ENCODE measurements at regions not wholly inside any gene's neighbourhood (a gene's known extent, or its start where the extent isn't known, plus 50 kb on each side); places are given as distances from the start of the nearest gene placed in this dataset.
"Not testable (repeated sequence)": the region's sequence is repeated elsewhere in the genome, so short reads cannot be mapped to it uniquely, and the experiment has no call there.

DNA sequence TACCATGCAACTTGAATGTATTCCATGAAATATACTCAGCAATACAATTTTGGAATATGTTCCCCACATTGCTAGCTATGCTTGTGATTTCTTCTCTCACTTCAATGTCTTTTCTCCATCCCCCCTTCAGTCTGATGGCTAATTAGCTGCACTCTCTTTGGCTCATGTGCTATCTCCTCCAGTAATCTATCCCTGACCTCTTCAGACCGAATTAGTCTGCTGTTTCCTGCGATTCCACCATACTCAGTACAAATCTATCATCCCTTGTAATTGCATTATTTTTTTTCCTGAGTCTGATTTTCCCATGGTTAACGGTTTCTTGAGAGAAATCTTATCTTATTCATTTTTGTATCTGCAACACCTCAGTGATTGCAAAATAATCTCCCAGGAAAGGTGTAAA lies 360.7 kb upstream of the CDH10 start:
- FAIRE-seq = no peak

DNA sequence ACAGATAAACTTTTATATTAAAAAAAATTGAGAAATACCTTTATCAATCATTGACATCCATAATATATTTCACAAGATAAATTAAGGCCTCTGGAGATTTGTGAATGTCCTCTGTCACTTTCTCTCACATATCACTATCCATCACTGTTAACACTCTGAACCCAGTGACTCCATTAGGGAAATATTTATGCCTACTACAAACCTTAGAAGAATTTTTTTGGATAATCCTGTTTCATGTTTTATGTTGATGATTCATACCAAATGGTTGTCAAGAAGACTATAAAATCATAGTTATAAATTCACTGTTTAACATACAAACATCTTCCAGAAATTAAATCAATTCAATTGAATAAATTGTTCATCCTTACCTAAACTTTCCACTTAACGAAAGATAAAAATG lies 357.6 kb upstream of the CDH10 start:
- no peak for FAIRE-seq

DNA sequence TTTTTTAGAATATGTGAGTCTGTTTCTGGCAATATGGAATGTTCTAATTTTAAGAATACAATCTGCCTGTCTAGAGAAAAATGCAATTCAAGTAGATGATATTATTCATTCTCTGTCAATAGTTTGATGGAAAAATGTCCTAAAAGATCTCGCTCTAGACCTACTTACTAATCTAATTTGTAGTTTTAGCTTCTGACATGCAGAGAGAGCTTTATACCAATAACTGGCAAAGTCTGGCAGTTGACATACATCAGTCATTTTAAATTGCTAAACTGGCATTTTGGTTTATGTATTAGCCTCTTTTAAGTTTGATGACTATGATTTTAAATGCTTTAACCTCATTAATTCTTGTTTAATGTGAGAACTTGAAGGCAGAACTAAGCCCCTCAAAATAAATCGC lies 355.0 kb upstream of the CDH10 start:
- FAIRE-seq = no peak

DNA sequence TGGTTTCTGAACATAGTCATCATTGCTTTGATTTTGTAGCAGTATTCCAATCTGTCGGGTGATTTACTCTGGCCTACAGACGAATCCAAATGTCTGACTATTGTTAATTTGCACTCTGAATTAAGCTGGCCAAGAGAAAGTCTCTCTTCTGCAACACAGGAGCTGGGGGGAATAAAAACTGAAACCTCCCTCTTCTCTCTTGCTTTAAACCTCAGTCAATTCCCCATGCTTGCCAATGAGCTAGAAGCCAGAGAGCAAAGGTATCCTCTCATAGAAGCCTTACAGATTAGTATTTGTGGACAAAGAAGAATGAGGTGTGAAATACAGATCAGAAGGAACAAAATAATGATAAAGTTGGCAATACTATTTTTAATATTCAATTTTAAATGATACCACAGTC lies 353.9 kb upstream of the CDH10 start:
- no peak for FAIRE-seq

DNA sequence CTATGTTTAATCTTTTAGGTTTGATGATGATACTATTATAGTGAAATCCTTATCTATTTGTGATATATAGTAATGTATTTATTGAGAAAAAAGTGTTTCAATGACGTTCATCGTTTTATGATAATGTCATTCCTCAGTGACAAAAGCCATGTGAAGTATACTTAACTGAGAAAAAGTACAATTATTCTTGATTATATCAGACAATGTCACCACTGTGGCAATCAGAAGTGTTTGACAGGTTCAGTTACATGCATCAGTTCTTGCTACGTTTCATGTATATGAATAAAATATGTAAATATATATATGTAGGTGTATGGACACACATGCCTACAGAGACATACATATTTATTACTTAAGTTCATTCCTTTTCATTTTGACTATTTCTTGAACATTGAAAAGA lies 341.5 kb upstream of the CDH10 start:
- FAIRE-seq = no peak

DNA sequence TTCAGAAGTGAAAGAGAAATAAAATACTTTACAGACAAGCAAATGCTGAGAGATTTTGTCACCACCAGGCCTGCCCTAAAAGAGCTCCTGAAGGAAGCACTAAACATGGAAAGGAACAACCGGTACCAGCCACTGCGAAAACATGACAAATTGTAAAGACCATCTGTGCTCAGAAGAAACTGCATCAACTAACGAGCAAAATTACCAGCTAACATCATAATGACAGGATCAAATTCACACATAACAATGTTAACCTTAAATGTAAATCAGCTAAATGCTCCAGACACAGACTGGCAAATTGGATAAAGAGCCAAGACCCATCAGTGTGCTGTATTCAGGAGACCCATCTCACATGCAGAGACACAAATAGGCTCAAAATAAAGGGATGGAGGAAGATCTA lies 333.8 kb upstream of the CDH10 start:
- FAIRE-seq = not testable (repeated sequence)

DNA sequence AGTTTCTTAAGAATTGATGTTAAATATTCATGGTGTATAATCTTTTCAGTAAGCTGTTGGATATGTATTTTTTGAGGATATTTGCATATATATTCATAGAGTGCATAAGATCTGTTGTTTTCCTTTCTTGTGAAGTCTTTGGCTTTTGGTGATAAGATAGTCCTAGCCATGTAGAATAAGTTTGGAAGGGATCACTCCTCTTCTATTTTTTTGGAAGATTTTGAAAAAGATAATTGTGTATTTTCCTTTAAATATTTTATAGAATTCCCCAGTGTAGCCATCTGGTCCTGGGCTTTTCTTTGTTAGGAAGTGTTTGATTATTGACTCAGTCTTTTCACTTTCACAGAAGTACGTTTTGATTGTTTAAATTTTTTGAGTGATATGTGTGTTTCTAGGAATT lies 318.8 kb upstream of the CDH10 start:
- FAIRE-seq = no peak

DNA sequence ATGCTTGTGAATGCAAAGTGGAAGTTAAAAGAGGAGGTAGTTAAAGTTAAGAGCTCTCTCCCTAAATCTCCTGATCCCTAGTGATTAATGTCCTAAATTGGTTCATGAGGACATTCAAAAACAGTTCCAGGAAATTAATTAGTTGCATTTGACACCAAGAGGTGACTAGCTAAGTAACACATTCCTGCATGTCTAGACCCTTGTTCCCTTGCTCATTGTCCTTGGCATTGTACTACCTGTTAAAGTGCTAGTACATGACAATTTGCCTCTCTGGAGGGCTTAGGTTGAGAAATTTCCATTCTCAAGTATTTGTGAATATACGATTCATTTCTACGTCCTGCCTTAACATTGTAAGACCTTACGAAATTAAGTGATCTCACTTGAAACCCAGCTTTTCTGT lies 278.6 kb upstream of the CDH10 start:
- FAIRE-seq = no peak

DNA sequence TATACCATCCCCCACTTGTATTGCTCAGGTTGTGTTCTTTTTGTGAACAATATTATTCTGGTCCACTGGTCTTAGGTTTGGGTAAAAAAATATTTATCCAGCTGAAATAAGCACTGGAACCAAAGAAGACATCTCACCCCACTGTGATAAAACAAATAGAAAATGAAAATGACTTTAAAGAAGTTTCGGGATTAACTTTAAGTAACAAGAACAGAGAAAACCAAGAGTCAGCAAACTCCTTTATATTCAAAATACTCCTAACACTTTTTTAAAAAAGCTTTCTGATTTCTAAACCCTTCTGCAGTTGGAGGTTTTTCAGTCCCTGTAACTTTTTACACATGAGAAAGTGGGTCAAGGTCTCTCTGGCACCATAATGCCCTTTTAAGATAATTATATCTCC lies 273.9 kb upstream of the CDH10 start:
- no peak for FAIRE-seq

DNA sequence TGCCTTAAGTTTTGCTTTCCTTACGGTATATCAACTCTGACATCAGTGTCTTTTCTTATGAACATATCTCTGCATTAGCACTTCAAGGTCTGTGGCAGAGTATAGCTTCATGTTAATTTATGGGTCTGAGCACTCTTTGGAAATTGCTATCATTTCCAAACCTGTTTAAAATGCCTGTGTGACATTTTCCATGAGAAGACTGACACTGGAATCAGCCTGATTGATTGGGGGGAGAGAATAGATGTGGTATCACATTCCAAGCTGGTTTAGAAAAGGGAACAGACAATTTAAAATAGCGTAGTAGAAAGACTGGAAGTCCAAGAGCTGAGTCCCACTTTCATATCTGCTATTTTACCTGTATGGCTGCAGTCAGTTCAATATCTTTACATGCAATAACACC lies 272.1 kb upstream of the CDH10 start:
- FAIRE-seq = no peak

DNA sequence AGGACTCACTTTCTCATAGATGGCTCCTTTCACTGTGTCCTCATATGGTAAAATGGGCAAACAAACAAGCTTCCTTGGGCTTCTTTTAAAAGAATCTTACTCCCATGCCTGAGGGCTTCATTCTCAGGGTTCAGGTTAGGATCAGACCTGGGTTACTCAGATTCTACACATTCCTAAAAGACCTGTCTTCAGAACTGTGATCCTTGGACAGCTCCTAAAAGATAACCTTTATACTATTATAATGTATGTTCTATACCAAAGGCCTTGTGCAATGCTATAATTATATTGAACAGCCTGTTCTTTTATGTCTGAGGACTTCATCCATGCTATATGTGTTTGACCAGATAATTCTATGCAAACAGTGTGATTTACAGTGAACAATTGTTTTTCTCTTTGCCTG lies 264.4 kb upstream of the CDH10 start:
- FAIRE-seq = no peak

DNA sequence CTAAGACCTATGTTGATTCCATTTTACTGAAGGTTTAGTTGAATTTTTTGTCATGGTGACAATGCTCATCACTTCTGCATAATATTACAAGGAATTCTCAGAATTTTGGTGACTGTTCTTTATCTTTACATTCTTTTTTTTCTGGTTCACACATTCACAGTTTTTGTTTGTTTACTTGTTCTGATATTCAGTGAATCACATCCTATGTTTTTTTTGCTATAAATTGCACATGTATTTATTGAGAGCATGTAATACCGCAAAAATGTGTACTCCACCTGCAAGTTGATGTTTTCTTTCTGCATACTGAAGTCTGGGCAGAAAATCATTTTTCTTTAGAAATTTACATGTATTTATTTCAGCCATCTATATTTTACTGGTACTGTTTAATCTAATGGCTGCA lies 261.9 kb upstream of the CDH10 start:
- FAIRE-seq = no peak

DNA sequence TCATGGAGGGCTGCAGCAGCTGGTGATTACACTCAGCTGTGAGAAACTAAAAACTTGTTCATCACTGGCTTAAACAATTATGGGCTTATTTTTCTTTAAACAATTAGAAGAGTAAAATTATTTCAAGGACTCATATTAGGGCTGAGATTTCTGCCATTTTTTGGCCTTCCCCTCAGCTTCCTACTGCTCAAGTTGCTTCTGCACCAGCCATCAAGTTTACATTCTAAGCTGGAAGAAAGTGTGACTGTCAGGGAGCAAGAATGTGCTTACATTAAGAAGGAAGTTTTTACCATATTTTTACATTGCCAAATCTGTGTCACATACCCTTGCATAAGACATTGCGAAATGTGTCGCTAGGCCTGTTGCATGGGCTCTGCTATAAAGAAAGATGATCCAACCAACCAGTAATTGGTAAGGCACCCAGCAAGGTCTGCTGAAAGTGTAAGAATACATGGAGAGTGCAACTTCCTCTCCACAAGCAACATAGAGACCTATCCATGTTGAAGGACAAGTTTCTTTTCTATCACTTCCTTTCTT lies 260.3 kb upstream of the CDH10 start:
- no peak for FAIRE-seq

DNA sequence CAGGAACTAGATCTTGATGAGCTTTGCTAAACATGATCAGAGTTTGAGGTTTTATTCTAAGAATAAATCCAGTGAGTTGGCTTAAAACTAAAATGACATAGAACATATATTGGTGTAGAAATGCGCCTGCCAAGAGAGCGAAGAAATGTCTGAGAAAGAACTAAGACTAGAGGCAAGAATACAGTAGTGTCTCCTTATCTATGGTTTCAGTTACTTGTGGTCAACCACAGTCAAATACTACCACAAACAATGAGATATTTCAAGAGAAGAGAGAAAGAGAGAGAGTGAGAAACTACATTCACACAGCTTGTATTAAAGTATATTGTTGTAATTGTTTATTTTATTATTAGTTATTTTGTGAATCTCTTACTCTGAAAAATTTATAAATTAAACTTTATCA lies 254.4 kb upstream of the CDH10 start:
- no peak for FAIRE-seq

DNA sequence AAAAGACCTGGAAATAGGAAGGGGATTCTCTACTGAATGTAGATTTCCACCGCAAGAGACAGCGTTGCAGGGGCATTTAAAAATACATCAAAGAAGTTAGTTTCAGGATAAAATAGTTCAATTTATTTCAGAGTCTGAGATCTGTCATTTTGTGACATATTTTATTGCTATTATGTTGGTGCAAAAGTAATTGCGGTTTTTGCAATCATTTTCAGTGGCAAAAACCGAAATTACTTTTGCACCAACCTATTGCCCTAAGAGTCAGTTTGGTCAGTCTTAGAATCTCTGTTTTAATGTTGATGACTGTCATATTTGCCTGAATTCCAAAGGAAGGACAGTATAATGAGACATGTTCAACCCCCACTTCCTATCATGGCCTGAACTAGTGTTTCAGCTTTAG lies 219.5 kb upstream of the CDH10 start:
- no peak for FAIRE-seq

DNA sequence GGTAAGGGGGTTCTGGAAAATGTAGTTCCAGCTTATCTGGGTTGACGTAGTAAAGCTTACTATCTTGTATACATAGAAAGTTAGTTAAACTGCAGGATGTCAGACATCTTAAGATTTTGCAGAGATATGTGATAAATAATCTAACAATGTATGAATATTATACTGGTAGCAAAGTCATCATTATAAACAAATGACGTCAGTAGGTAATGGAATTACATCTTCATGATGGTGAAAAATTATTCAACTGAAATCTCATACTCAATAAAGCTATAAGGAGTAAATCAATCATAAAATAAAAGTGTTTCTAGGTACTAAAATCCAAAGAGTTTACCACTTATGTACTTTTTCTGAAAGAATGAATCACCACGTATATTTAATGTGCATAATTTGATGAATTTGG lies 217.3 kb upstream of the CDH10 start:
- no peak for FAIRE-seq

DNA sequence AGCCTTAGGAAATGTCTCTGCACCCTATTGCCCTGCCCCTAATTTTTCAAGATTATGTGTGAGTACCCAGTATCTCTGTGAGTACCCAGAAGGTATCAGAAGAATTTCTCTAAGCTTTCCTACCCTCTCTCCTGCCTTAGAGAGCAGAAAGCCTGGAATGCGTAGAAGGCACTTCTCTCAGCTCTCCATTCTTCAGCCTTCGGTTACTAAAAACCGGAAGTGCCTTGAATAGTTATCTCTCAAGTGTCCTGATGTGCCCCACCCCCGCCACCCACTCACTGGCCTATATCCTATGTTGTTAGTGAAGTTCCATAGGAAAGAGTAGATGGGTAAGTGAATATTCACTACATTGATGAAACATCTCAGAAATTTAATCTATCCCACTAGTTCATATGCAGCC lies 210.7 kb upstream of the CDH10 start:
- no peak for FAIRE-seq

DNA sequence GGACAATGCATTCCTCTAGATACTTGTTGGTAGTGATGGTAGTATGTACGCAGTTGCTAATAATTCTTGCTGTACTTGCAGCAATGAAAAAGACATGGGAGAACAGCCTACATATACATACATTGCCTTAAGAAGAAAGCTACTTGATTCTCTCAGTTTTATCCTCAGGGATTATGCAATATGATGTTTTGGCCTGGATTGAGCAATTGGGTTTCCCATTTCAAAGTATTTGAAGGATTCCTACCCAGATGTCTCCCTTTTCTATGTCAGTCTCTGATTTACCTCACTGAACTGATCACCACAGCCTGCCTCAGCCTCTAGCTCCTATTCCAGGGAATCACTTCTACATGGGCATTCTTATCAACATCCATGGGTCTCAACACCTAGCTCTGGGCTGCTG lies 210.1 kb upstream of the CDH10 start:
- FAIRE-seq = no peak

DNA sequence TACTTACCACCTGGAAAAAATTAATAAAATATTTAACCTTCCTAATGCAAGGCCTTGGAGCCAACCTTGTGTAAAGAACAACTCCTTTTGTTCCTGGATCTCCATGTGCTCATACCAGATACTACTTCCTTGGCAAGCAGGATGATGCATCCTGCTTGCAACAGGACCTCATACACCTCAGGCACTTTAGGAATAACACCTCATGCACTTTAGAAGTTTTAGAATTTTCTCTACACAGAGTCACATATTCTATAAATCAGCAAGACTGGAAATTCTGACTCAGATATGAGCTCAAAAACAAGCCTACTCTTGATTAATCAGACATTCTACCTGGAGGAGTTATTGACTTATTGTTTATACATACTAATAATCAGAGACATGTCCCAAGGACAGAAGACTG lies 209.6 kb upstream of the CDH10 start:
- no peak for FAIRE-seq

DNA sequence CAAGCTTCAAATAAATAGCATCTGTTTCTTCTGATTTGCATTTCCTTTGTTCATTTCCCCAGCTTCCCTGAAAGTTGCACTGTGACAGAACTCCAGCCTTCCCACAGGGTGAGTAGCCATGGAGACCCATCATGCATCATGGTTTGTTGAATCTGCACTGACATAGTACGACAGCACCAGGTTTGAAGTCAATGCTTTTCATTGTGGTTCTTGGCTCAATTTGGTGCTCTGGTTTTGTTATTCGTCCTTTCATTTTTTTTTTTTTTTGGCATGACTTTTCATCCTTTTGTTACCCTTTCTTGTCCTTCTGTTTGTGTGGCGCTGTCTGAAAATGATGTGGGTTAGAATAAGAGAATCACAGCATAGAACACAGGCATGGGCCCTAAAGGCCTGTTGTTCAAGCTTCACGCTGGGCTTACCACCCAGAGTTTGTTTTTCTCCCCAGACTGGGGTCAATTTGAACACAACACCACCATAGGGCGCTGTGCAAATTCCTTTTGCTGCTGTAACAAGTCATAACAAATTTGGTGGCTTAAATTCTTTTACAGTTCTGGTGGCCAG lies 206.2 kb upstream of the CDH10 start:
- FAIRE-seq = no peak

DNA sequence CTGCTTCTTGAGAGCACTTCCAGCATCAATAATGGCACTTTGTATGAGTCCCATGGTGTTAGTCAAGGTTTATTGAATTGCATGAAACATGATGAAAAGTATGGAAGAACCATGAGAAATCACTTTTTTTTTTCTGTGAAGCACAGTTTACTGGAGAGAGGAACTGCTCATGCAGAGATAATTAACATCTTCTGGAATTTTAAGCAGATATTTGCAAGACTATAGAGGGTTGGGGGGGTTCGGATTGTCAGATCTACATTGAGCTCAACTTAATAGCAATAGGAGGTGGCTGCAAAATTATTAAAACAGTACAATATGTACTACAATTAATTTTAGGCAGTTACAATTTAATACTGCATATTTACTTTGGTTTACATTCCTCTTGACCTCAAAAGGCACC lies 204.4 kb upstream of the CDH10 start:
- no peak for FAIRE-seq

DNA sequence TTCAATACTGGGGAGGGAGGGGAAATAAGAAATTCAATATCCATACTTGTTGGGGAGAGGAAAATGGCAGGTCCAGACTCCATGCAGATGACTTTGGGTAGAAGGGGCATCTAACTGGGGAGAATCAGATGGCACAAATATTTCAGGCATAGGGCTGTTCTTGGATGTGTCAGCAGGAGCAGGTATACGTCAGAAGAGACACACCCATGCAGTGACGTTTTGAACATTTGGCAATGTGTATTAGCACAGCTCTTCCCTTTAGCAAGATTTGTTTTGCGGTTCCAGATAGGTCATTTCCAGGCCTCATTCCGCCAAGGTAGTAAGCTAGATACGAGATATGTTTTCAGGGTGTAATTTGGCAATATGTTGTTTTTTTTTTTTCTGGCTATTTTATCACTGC lies 187.2 kb upstream of the CDH10 start:
- no peak for FAIRE-seq

DNA sequence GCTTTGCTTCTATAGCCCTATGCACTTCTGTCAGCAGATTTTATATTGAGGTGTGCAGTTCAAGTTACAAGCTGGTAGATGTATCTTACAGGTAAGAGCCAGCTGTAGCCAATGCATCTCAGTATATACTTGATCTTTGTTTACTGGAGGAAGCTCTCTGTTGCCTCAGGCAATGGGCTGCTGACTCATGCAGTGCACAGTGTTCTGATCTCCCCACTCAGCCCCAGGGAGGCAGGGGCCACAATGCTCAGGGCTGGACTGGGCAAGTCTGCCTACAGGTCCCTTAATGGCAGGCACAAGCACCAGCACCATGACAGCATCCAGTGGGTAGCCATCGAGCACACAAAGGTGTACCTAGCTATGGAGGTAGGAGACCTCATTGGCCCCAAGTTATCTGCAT lies 178.8 kb upstream of the CDH10 start:
- FAIRE-seq = no peak

DNA sequence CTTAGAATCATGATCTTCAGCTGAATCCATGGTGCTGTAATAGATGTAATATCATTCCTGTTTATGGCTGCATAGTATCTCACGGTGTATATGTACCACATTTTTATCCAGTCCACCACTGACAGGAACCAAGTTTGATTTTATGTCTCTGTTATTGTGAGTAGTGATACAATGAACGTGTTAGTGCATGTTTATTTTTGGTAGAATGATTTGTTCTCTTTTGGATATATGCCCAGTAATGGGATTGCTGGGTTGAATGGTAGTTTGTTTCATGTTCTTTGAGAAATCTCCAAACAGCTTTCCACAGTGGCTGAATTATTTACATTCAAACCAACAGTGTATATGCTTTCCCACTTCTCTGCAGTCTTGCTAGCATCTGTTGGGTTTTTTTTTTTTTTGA lies 175.1 kb upstream of the CDH10 start:
- no peak for FAIRE-seq

DNA sequence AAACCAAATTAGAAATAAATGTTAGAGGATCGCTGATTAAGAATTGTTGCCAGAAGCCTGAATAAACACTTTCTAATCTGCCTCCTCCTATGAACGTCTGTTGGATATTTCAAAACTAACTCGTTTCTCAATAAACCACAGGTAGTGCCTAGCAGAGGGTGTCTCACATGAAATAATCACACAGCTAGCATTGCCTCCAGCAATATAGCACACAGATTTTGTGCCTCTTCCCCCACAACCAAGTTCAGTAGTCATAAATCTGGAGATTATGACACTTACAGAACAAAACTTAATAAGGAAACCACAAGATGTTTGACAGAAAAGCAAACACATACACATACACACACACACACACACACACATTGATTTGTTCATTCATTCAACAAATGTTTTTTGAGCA lies 173.2 kb upstream of the CDH10 start:
- no peak for FAIRE-seq

DNA sequence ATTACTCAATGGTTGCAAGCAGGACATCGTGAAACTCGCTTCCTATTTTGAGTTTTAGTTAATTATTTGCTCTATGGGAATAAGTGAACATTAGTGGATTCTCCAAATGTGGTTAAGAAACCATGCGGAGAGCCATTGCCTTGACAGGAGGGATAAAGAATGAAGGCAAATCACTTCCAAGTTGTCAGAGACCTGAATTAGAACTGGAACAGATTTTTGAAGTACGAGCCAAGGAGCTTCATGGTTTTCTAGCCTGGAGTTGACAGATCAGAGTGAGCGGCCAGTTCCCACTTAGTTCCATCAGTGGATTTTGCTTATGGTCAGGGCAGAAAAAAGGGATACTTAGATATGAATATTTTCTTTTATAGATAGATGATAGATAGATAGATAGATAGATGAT lies 171.4 kb upstream of the CDH10 start:
- FAIRE-seq = no peak

Data from colon (tissue), 2 donors.